Stomach (tissue), 8 donors: ENCODE measurements at regions not wholly inside any gene's neighbourhood (a gene's known extent, or its start where the extent isn't known, plus 50 kb on each side); places are given as distances from the start of the nearest gene placed in this dataset.
A peak's percentile ranks its signal among the peaks of the same experiment; 100 is the strongest.

ENCODE experiments used
- DNase-seq, 2 donors: peaks; one replicate each; pipeline versions ENCODE4 v3.0.0 to v3.0.0-alpha.2; 2013 to 2019
- H3K27ac ChIP-seq, 5 donors: fragments of 200-600 bp in 4 of 5; sonication (generic) in 4 of 5; one replicate each; pipeline ENCODE4 v1.5.1; 2013 to 2019; ENCODE audit warnings: mild to moderate bottlenecking in 1 of 5, moderate library complexity in 1 of 5
- H3K27me3 ChIP-seq, 3 donors: fragments of 200-600 bp; sonication (generic); one replicate each; pipeline ENCODE4 v1.5.1; 2017 to 2019; ENCODE audit warnings: mixed run types in 1 of 3
- H3K36me3 ChIP-seq, 4 donors: fragments of 200-600 bp; sonication (generic); 1 replicate in 3 of 4; 2 replicates in 1 of 4; pipeline ENCODE4 v1.5.1; 2016 to 2019
- H3K4me1 ChIP-seq, 4 donors: fragments of 200-600 bp; sonication (generic); one replicate each; pipeline ENCODE4 v1.5.1; 2016 to 2019
- H3K4me3 ChIP-seq, 4 donors: fragments of 200-600 bp; sonication (generic) in 3 of 4; one replicate each; pipeline ENCODE4 v1.5.1; 2016 to 2019; ENCODE audit warnings: mild to moderate bottlenecking in 1 of 4
- H3K9me3 ChIP-seq, 4 donors: fragments of 200-600 bp; sonication (generic); one replicate each; pipeline ENCODE4 v1.5.1; 2016 to 2019
- EP300 ChIP-seq: sonication (generic); formaldehyde crosslinking; IDR thresholded peaks from one replicate; pipeline ENCODE4 v1.6.1; 2017; ENCODE audit warnings: antibody characterized with exemption
- POLR2A ChIP-seq, 4 donors: fragments of 450-650 bp; IDR thresholded peaks; one replicate each; pipeline ENCODE4 v1.6.1; 2016; ENCODE audit warnings: antibody characterized with exemption in 4 of 4, control low read depth in 2 of 4, mild to moderate bottlenecking in 1 of 4, moderate library complexity in 1 of 4
- POLR2AphosphoS5 ChIP-seq, 3 donors: sonication (generic); formaldehyde crosslinking; IDR thresholded peaks; one replicate each; pipeline ENCODE4 v1.6.1; 2016; ENCODE audit warnings: antibody characterized with exemption in 3 of 3
- WGBS, 5 donors: extraction: QIAGEN DNeasy Blood & Tissue Kit in 3 of 5; methylation state at CpG; one replicate each; pipeline versions ENCODE4 v1.1.5 to v1.1.7; 2013 to 2018; 5-methylcytosine and 5-hydroxymethylcytosine counted together
- intact Hi-C: fragments of 100-400 bp; cut with DNase I; formaldehyde crosslinking; loops from one replicate; pipeline ENCODE4 v1.15.1; 2023; ENCODE audit warnings: low total_unique reads
- TF ChIP-seq, protein P1 (sequence below), 7 experiments: fragments of 450-650 bp in 4 of 7; fragments of 200-600 bp in 3 of 7; sonication (generic) in 3 of 7; IDR thresholded peaks; one replicate each; pipeline ENCODE4 v1.5.1; 2016 to 2019; ENCODE audit warnings: antibody characterized with exemption in 7 of 7, control low read depth in 2 of 7, mild to moderate bottlenecking in 1 of 7
- donor health status: healthy with polysubstance abuse.
- donor health status: Bipolar disorder and iron deficiency.
- donor health status: healthy.

- TF ChIP-seq EP300, result no peak
- no peak for TF ChIP-seq POLR2AphosphoS5 (IDR thresholded peaks at IDR 0.05)
- TF ChIP-seq, protein P1, sequence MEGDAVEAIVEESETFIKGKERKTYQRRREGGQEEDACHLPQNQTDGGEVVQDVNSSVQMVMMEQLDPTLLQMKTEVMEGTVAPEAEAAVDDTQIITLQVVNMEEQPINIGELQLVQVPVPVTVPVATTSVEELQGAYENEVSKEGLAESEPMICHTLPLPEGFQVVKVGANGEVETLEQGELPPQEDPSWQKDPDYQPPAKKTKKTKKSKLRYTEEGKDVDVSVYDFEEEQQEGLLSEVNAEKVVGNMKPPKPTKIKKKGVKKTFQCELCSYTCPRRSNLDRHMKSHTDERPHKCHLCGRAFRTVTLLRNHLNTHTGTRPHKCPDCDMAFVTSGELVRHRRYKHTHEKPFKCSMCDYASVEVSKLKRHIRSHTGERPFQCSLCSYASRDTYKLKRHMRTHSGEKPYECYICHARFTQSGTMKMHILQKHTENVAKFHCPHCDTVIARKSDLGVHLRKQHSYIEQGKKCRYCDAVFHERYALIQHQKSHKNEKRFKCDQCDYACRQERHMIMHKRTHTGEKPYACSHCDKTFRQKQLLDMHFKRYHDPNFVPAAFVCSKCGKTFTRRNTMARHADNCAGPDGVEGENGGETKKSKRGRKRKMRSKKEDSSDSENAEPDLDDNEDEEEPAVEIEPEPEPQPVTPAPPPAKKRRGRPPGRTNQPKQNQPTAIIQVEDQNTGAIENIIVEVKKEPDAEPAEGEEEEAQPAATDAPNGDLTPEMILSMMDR (IDR thresholded peaks at IDR 0.05), result no peak
- no peak for TF ChIP-seq POLR2A (IDR thresholded peaks at IDR 0.05)
- WGBS, 5 donors, result 66 to 83% (median 74%) methylated on average over 5 of the region's 5 CpGs
- no peaks in the 10 kb centered on the region for H3K4me1 ChIP-seq
- no peaks in the 10 kb centered on the region for H3K9me3 ChIP-seq
- H3K4me3 ChIP-seq, result no peak overlapping the region
- intact Hi-C loops, result no loop called here
- no peaks in the 10 kb centered on the region for H3K27me3 ChIP-seq
- no peak overlapping the region for H3K27ac ChIP-seq
- no peak for DNase-seq
- no peaks in the 10 kb centered on the region for H3K36me3 ChIP-seq
Observed at GRCh38 chr5:76030343-76030742, 52.8 kb upstream of the SV2C start.

DNA sequence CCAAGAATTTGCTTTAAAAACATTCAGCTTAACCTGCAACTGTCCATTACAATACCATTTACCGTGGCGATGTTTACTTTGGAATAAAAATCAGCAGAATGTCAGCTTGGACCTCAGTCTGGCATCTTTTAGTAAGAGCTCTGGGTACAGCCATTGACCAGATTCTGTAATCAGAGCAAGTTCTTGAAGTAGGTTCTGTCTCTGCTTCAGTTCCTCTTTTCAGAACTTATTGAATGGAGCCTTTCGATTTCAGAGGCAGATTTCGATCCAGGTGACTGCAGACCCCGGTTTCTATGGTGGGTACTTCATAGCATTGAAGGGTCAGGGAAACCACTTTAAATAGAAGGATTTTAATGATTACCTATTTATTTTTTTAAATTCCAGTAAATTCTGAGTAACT, 53.4 kb upstream of the SV2C start:
- WGBS, 5 donors, result 70 to 80% (median 73%) methylated on average over 5 of the region's 5 CpGs
- intact Hi-C loops, result no loop called here
- Histone ChIP-seq H3K27ac (no peak overlapping the region), H3K9me3 (no peaks in the 10 kb centered on the region), H3K36me3 (no peaks in the 10 kb centered on the region), H3K4me1 (no peaks in the 10 kb centered on the region), H3K4me3 (no peak overlapping the region), H3K27me3 (no peaks in the 10 kb centered on the region)
- TF ChIP-seq, protein P1 (IDR thresholded peaks at IDR 0.05), result no peak
- TF ChIP-seq EP300 (no peak), POLR2AphosphoS5 (IDR thresholded peaks at IDR 0.05) (no peak), POLR2A (IDR thresholded peaks at IDR 0.05) (no peak)
- no peak for DNase-seq

- Histone ChIP-seq H3K36me3 (no peaks in the 10 kb centered on the region), H3K4me1 (no peaks in the 10 kb centered on the region), H3K9me3 (no peaks in the 10 kb centered on the region), H3K27me3 (no peaks in the 10 kb centered on the region), H3K27ac (no peak overlapping the region), H3K4me3 (no peak overlapping the region)
- no peak for DNase-seq
- intact Hi-C loops, result no loop called here
- TF ChIP-seq, protein P1 (IDR thresholded peaks at IDR 0.05), result no peak
- TF ChIP-seq POLR2A (IDR thresholded peaks at IDR 0.05), result no peak
- no peak for TF ChIP-seq EP300
- TF ChIP-seq POLR2AphosphoS5 (IDR thresholded peaks at IDR 0.05), result no peak
Observed at GRCh38 chr5:76025790-76026189, 57.4 kb upstream of the SV2C start.

DNA sequence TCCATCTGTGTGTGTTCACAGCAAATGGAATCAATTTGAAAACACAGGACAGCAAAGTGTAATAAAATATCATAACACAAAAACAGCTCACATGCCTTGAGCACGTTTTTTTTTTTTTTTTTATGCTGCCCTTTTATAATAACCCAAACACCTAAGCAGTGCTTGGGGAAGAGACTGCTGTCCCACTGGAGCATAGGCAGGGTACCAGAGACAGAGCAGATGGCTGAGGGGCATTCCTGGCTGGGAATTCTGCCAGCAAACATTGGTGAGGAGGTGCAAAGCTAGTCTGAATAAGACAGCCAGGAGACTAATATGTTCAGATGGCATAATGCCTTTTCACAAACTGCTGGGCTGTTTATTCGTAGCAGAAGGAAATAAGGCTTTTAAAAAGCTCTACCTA, 58.1 kb upstream of the SV2C start:
- 18 to 36% (median 23%) methylated on average over 2 of the region's 2 CpGs for WGBS, 5 donors
- Histone ChIP-seq H3K4me1 (no peaks in the 10 kb centered on the region), H3K27me3 (no peaks in the 10 kb centered on the region), H3K36me3 (no peaks in the 10 kb centered on the region), H3K4me3 (no peak overlapping the region), H3K9me3 (no peaks in the 10 kb centered on the region), H3K27ac (no peak overlapping the region)
- intact Hi-C loops, result no loop called here
- TF ChIP-seq, protein P1 (IDR thresholded peaks at IDR 0.05), result no peak
- TF ChIP-seq EP300 (no peak), POLR2AphosphoS5 (IDR thresholded peaks at IDR 0.05) (no peak), POLR2A (IDR thresholded peaks at IDR 0.05) (no peak)
- peak in 1 of 2 donors; percentile 44 for DNase-seq

DNA sequence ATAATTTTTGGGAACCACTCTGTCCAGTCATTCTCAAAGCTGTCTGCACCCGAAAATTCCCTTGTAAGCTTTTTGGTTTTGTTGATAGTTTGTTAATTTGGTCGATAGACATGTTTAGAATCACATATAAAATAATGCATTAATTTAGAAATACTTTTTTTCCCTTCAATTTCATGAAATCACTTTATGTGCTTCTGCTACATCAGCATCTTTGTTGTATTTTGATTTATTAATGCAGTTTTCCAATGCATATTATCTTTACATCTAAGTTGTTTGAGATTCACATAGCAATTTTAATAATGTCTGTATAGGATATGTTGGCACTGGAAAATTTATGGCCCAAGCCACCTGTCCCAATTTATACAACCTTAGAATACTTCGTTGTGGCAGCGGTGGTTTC, 60.6 kb upstream of the SV2C start:
- Histone ChIP-seq H3K36me3 (no peaks in the 10 kb centered on the region), H3K9me3 (no peaks in the 10 kb centered on the region), H3K4me1 (no peaks in the 10 kb centered on the region), H3K27me3 (no peaks in the 10 kb centered on the region), H3K27ac (no peak overlapping the region), H3K4me3 (no peak overlapping the region)
- intact Hi-C loops, result no loop called here
- no peak for TF ChIP-seq POLR2AphosphoS5 (IDR thresholded peaks at IDR 0.05)
- TF ChIP-seq, protein P1 (IDR thresholded peaks at IDR 0.05), result no peak
- TF ChIP-seq POLR2A (IDR thresholded peaks at IDR 0.05), result no peak
- TF ChIP-seq EP300, result no peak
- 65 to 75% (median 74%) methylated on average over 4 of the region's 4 CpGs for WGBS, 5 donors
- no peak for DNase-seq
